ENCODE measurements at regions not wholly inside any gene's neighbourhood (a gene's known extent, or its start where the extent isn't known, plus 50 kb on each side); places are given as distances from the start of the nearest gene placed in this dataset.

GRCh38 chr10:65796472-65796871, 1129.4 kb upstream of the LRRTM3 start:
- in situ Hi-C loops (cut with HindIII; ENCODE audit: low pct_unique_long_range_greater_than_20kb, low sequenced_read_pairs) = no loop called here
- no peak for TF ChIP-seq JUND (IDR thresholded peaks at IDR 0.05; ENCODE audit: low read depth)
- no peak for DNase-seq (ENCODE audit: low read depth in 1 of 2, low spot score in 1 of 2)

GRCh38 chr10:65798133-65798532, 1127.7 kb upstream of the LRRTM3 start:
- DNase-seq (ENCODE audit: low read depth in 1 of 2, low spot score in 1 of 2) = no peak
- in situ Hi-C loops (cut with HindIII; ENCODE audit: low pct_unique_long_range_greater_than_20kb, low sequenced_read_pairs) = no loop called here
- no peak for TF ChIP-seq JUND (IDR thresholded peaks at IDR 0.05; ENCODE audit: low read depth)

- in situ Hi-C loops (cut with HindIII; ENCODE audit: low pct_unique_long_range_greater_than_20kb, low sequenced_read_pairs) = no loop called here
- TF ChIP-seq JUND (IDR thresholded peaks at IDR 0.05; ENCODE audit: low read depth) = no peak
- no peak for DNase-seq (ENCODE audit: low read depth in 1 of 2, low spot score in 1 of 2)
Observed at GRCh38 chr10:65802391-65802790, 1123.4 kb upstream of the LRRTM3 start.

- in situ Hi-C loops (cut with HindIII; ENCODE audit: low pct_unique_long_range_greater_than_20kb, low sequenced_read_pairs) = no loop called here
- no peak for DNase-seq (ENCODE audit: low read depth in 1 of 2, low spot score in 1 of 2)
- no peak for TF ChIP-seq JUND (IDR thresholded peaks at IDR 0.05; ENCODE audit: low read depth)
Observed at GRCh38 chr10:65805511-65805910, 1120.3 kb upstream of the LRRTM3 start.

GRCh38 chr10:65805993-65806392, 1119.8 kb upstream of the LRRTM3 start:
- in situ Hi-C loops (cut with HindIII; ENCODE audit: low pct_unique_long_range_greater_than_20kb, low sequenced_read_pairs) = no loop called here
- no peak for DNase-seq (ENCODE audit: low read depth in 1 of 2, low spot score in 1 of 2)
- no peak for TF ChIP-seq JUND (IDR thresholded peaks at IDR 0.05; ENCODE audit: low read depth)

- no peak for DNase-seq (ENCODE audit: low read depth in 1 of 2, low spot score in 1 of 2)
- TF ChIP-seq JUND (IDR thresholded peaks at IDR 0.05; ENCODE audit: low read depth) = no peak
- in situ Hi-C loops (cut with HindIII; ENCODE audit: low pct_unique_long_range_greater_than_20kb, low sequenced_read_pairs) = no loop called here
Observed at GRCh38 chr10:65808687-65809333, 1117.0 kb upstream of the LRRTM3 start.

- no peak for DNase-seq (ENCODE audit: low read depth in 1 of 2, low spot score in 1 of 2)
- in situ Hi-C loops (cut with HindIII; ENCODE audit: low pct_unique_long_range_greater_than_20kb, low sequenced_read_pairs) = no loop called here
- TF ChIP-seq JUND (IDR thresholded peaks at IDR 0.05; ENCODE audit: low read depth) = no peak
Observed at GRCh38 chr10:65811931-65812525, 1113.8 kb upstream of the LRRTM3 start.

GRCh38 chr10:65816536-65816935, 1109.3 kb upstream of the LRRTM3 start:
- no peak for DNase-seq (ENCODE audit: low read depth in 1 of 2, low spot score in 1 of 2)
- in situ Hi-C loops (cut with HindIII; ENCODE audit: low pct_unique_long_range_greater_than_20kb, low sequenced_read_pairs) = no loop called here
- TF ChIP-seq JUND (IDR thresholded peaks at IDR 0.05; ENCODE audit: low read depth) = no peak

- TF ChIP-seq JUND (IDR thresholded peaks at IDR 0.05; ENCODE audit: low read depth) = no peak
- in situ Hi-C loops (cut with HindIII; ENCODE audit: low pct_unique_long_range_greater_than_20kb, low sequenced_read_pairs) = no loop called here
- no peak for DNase-seq (ENCODE audit: low read depth in 1 of 2, low spot score in 1 of 2)
Observed at GRCh38 chr10:65818990-65819389, 1106.8 kb upstream of the LRRTM3 start.

GRCh38 chr10:65827359-65827758, 1098.5 kb upstream of the LRRTM3 start:
- no peak for TF ChIP-seq JUND (IDR thresholded peaks at IDR 0.05; ENCODE audit: low read depth)
- in situ Hi-C loops (cut with HindIII; ENCODE audit: low pct_unique_long_range_greater_than_20kb, low sequenced_read_pairs) = no loop called here
- peak in 1 of 2 experiments; percentile 9 for DNase-seq (ENCODE audit: low read depth in 1 of 2, low spot score in 1 of 2)

GRCh38 chr10:65838811-65839210, 1087.0 kb upstream of the LRRTM3 start:
- in situ Hi-C loops (cut with HindIII; ENCODE audit: low pct_unique_long_range_greater_than_20kb, low sequenced_read_pairs) = no loop called here
- no peak for TF ChIP-seq JUND (IDR thresholded peaks at IDR 0.05; ENCODE audit: low read depth)
- peak in 1 of 2 experiments; percentile 91 for DNase-seq (ENCODE audit: low read depth in 1 of 2, low spot score in 1 of 2)

GRCh38 chr10:65843203-65843602, 1082.6 kb upstream of the LRRTM3 start:
- in situ Hi-C loops (cut with HindIII; ENCODE audit: low pct_unique_long_range_greater_than_20kb, low sequenced_read_pairs) = no loop called here
- DNase-seq (ENCODE audit: low read depth in 1 of 2, low spot score in 1 of 2) = no peak
- TF ChIP-seq JUND (IDR thresholded peaks at IDR 0.05; ENCODE audit: low read depth) = no peak

GRCh38 chr10:65845916-65846315, 1079.9 kb upstream of the LRRTM3 start:
- in situ Hi-C loops (cut with HindIII; ENCODE audit: low pct_unique_long_range_greater_than_20kb, low sequenced_read_pairs) = no loop called here
- TF ChIP-seq JUND (IDR thresholded peaks at IDR 0.05; ENCODE audit: low read depth) = no peak
- DNase-seq (ENCODE audit: low read depth in 1 of 2, low spot score in 1 of 2) = no peak

- no peak for TF ChIP-seq JUND (IDR thresholded peaks at IDR 0.05; ENCODE audit: low read depth)
- DNase-seq (ENCODE audit: low read depth in 1 of 2, low spot score in 1 of 2) = no peak
- in situ Hi-C loops (cut with HindIII; ENCODE audit: low pct_unique_long_range_greater_than_20kb, low sequenced_read_pairs) = no loop called here
Observed at GRCh38 chr10:65846541-65846940, 1079.3 kb upstream of the LRRTM3 start.
